HepG2 (cell line): ENCODE measurements at regions not wholly inside any gene's neighbourhood (a gene's known extent, or its start where the extent isn't known, plus 50 kb on each side); places are given as distances from the start of the nearest gene placed in this dataset.
"Not testable (repeated sequence)": the region's sequence is repeated elsewhere in the genome, so short reads cannot be mapped to it uniquely, and the experiment has no call there.

Experiments used
- ELF4 ChIP-seq: sonication (generic); formaldehyde crosslinking; IDR thresholded peaks from 2 replicates; pipeline ENCODE4 v1.5.0; 2020; ENCODE audit warnings: missing genetic modification reagents, mild to moderate bottlenecking, moderate library complexity, borderline replicate concordance
- HOXA5 ChIP-seq: sonication (generic); formaldehyde crosslinking; IDR thresholded peaks from 2 replicates; pipeline ENCODE4 v1.4.0; 2020; ENCODE audit warnings: missing genetic modification reagents
- PHF8 ChIP-seq: sonication (generic); formaldehyde crosslinking; IDR thresholded peaks from 2 replicates; pipeline ENCODE4 v1.5.0; 2020; ENCODE audit warnings: missing genetic modification reagents
- PLRG1 ChIP-seq: fragments of 450-650 bp; conservative IDR thresholded peaks from 2 replicates; pipeline ENCODE4 v1.6.1; 2016
- YEATS4 ChIP-seq: sonication (generic); formaldehyde crosslinking; IDR thresholded peaks from 2 replicates; pipeline ENCODE4 v1.4.0; 2020; ENCODE audit warnings: missing genetic modification reagents, borderline replicate concordance
- YY1 ChIP-seq: IDR thresholded peaks from 2 replicates; pipeline ENCODE4 v1.6.1; 2011; ENCODE audit warnings: low read length, low read depth, moderate library complexity, mild to moderate bottlenecking; ENCODE audit not compliant: insufficient read depth, insufficient replicate concordance
- ZBTB46 ChIP-seq: sonication (generic); formaldehyde crosslinking; IDR thresholded peaks from 2 replicates; pipeline ENCODE4 v1.4.0; 2020; ENCODE audit warnings: mild to moderate bottlenecking, missing genetic modification reagents, borderline replicate concordance
- ZFP36 ChIP-seq: fragments of 150-350 bp; IDR thresholded peaks from 2 replicates; pipeline ENCODE4 v1.6.1; 2018; ENCODE audit warnings: borderline replicate concordance, low read length, low read depth; ENCODE audit not compliant: partially characterized antibody
- TF ChIP-seq, protein P1 (sequence below), 2 experiments: sonication (generic) in 1 of 2; formaldehyde crosslinking in 1 of 2; IDR thresholded peaks; 2 replicates each; pipeline versions ENCODE4 v1.5.1 to v1.6.1; 2011 to 2020; ENCODE audit warnings: borderline replicate concordance in 1 of 2, low read depth in 1 of 2, low read length in 1 of 2, mild to moderate bottlenecking in 1 of 2, missing genetic modification reagents in 1 of 2, moderate library complexity in 1 of 2

DNA sequence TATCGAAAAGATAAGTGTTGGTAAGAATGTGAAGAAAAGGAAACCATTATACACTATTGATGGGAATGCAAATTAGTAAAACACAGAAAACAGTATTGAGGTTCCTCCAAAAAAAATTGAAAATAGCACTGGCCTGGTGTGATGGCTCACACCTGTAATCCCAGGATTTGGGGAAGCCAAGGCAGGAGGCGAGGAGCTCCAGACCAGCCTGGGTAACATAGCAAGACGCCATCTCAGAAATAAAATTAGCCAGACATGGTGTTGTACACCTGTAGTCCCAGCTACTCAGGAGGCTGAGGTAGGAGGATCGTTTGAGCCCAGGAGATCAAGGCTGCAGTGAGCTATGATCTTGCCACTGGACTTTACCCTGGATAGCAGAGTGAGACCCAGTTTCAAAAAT, 5303.4 kb upstream of the TPTE start:
- not testable (repeated sequence) for TF ChIP-seq YY1; ZFP36; HOXA5; YEATS4; ELF4 (CRISPR knock-in tag); ZBTB46; PHF8 (CRISPR knock-in tag); PLRG1
- TF ChIP-seq, protein P1, sequence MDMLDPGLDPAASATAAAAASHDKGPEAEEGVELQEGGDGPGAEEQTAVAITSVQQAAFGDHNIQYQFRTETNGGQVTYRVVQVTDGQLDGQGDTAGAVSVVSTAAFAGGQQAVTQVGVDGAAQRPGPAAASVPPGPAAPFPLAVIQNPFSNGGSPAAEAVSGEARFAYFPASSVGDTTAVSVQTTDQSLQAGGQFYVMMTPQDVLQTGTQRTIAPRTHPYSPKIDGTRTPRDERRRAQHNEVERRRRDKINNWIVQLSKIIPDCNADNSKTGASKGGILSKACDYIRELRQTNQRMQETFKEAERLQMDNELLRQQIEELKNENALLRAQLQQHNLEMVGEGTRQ (IDR thresholded peaks at IDR 0.05; ENCODE audit: low read depth, low read length), result not testable (repeated sequence)
- TF ChIP-seq, protein P1 (CRISPR knock-in tag; IDR thresholded peaks at IDR 0.05; ENCODE audit: borderline replicate concordance), result not testable (repeated sequence)
